MCF 10A (cell line): ENCODE measurements at regions not wholly inside any gene's neighbourhood (a gene's known extent, or its start where the extent isn't known, plus 50 kb on each side); places are given as distances from the start of the nearest gene placed in this dataset.

Source experiments
- BruUV-seq: library from RNA; stranded (reverse); fragments of 400-500 nt; replicated peaks from 2 replicates; lab custom pipeline; 2021; lab: Mats Ljungman, UMichigan
- CTCF ChIA-PET: fragments of 300-600 bp; sonication (Branson Sonifier 250); formaldehyde crosslinking; extraction: SDS; loops from one replicate; lab custom pipeline; 2021; ENCODE audit warnings: antibody characterized with exemption, inconsistent platforms; lab: Yijun Ruan, JAX
- POLR2A ChIA-PET: fragments of 300-600, 350-650 bp; sonication (Branson Sonifier 250); formaldehyde crosslinking; extraction: SDS; loops from one replicate; lab custom pipeline; 2020; ENCODE audit warnings: antibody characterized with exemption, inconsistent platforms; lab: Yijun Ruan, JAX
- DNase-seq: peaks from one replicate; pipeline ENCODE4 v3.0.0-alpha.2; 2018; ENCODE audit not compliant: unreplicated experiment
- H3K27ac Mint-ChIP-seq: one replicate; pipeline ENCODE4 v1.8.0; 2022; ENCODE audit warnings: mild to moderate bottlenecking, low read depth, mixed read lengths; ENCODE audit not compliant: unreplicated experiment
- H3K27me3 Mint-ChIP-seq: one replicate; pipeline ENCODE4 v1.8.0; 2022; ENCODE audit warnings: mixed read lengths; ENCODE audit not compliant: insufficient read depth, unreplicated experiment
- H3K36me3 Mint-ChIP-seq: one replicate; pipeline ENCODE4 v1.8.0; 2022; ENCODE audit warnings: mild to moderate bottlenecking, moderate library complexity, mixed read lengths; ENCODE audit not compliant: insufficient read depth, unreplicated experiment
- H3K4me1 Mint-ChIP-seq: one replicate; pipeline ENCODE4 v1.8.0; 2022; ENCODE audit warnings: mixed read lengths; ENCODE audit not compliant: insufficient read depth, unreplicated experiment
- H3K4me3 Mint-ChIP-seq: one replicate; pipeline ENCODE4 v1.8.0; 2022; ENCODE audit warnings: mild to moderate bottlenecking, moderate library complexity, mixed read lengths; ENCODE audit not compliant: unreplicated experiment
- H3K9me3 Mint-ChIP-seq: one replicate; pipeline ENCODE4 v1.8.0; 2022; ENCODE audit warnings: mixed read lengths; ENCODE audit not compliant: unreplicated experiment
- CTCF ChIP-seq: fragments of 200-600 bp; IDR thresholded peaks from one replicate; pipeline ENCODE4 v1.8.0; 2022; ENCODE audit warnings: antibody characterized with exemption, mild to moderate bottlenecking; ENCODE audit not compliant: unreplicated experiment
- intact Hi-C: fragments of 100-400 bp; cut with micrococcal nuclease; formaldehyde crosslinking; loops from 2 replicates; pipeline ENCODE4 v1.14.1; 2022

- H3K27ac Mint-ChIP-seq, result no peak overlapping the region
These were observed 356.5 kb upstream of the SOX5 start for GRCh38 chr12:24306001-24306400.

DNA sequence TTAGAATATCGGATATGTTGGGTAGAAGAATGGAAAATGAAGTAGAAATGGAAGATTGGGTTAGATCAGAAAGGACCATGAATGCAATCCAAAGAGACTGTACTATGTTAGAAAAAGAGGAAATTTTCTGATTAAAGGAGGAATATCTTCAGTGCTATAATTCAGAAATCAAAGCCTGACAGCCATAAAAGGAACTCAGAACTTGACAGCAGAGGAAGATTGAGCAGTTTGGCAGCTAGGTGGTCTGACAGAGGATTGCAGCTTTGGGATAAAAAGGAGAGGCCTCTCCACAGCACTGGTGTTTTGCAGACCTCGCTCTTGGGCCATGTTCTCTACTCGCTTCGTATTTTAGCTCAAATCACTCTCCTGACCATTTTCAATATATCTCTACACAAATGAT, 354.8 kb upstream of the SOX5 start:
- no peaks in the 10 kb centered on the region for H3K36me3 Mint-ChIP-seq
- no peaks in the 10 kb centered on the region for H3K27me3 Mint-ChIP-seq
- intact Hi-C loops, result no loop called here
- no peak for DNase-seq
- no peak for TF ChIP-seq CTCF
- no peaks in the 10 kb centered on the region for H3K9me3 Mint-ChIP-seq
- ChIA-PET CTCF (interaction anchor here (0.7 kb wide), 1 partner anchor 155 kb away, joined by 3 read pairs; no protein-coding TSS in a partner anchor), POLR2A (no interaction called here)
- H3K27ac Mint-ChIP-seq, result no peak overlapping the region
- H3K4me1 Mint-ChIP-seq, result peaks cover 6% of the 10 kb centered on the region
- BruUV-seq, result no TSS peak
- H3K4me3 Mint-ChIP-seq, result no peak overlapping the region

More at GRCh38 chr12:24306001-24306400, 356.5 kb upstream of the SOX5 start:
- no peaks in the 10 kb centered on the region for H3K9me3 Mint-ChIP-seq
- H3K4me1 Mint-ChIP-seq, result peaks cover 6% of the 10 kb centered on the region
- no peaks in the 10 kb centered on the region for H3K36me3 Mint-ChIP-seq
- ChIA-PET CTCF (interaction anchor here (1.1 kb wide), 1 partner anchor 11 kb away, joined by 3 read pairs; no protein-coding TSS in a partner anchor), POLR2A (no interaction called here)
- TF ChIP-seq CTCF, result no peak
- BruUV-seq, result no TSS peak
- no peak overlapping the region for H3K4me3 Mint-ChIP-seq
- no peak for DNase-seq
- intact Hi-C loops, result no loop called here
- H3K27me3 Mint-ChIP-seq, result no peaks in the 10 kb centered on the region

DNA sequence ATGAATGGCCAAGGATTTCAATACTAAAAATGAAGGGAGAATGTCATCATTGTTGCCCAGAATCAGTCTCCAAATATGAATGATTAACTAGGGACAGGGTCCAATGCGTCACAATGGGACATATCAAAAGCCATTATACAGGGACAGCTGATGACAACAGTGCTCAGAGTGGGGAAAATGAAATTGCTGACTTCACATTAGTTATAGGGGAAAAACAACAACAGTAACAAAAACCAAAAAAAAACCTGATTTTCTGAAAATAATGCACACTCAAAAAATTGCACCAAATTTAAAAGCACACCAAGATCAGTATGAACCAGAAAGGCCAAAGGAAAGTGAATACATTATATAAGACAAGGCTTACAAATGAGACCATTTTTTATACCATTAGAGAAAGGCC, 353.2 kb upstream of the SOX5 start:
- ChIA-PET POLR2A (no interaction called here), CTCF (no interaction called here)
- no peak overlapping the region for H3K4me3 Mint-ChIP-seq
- H3K27me3 Mint-ChIP-seq, result no peaks in the 10 kb centered on the region
- H3K36me3 Mint-ChIP-seq, result no peaks in the 10 kb centered on the region
- no peak overlapping the region for H3K27ac Mint-ChIP-seq
- H3K4me1 Mint-ChIP-seq, result peaks cover 6% of the 10 kb centered on the region
- intact Hi-C loops, result no loop called here
- no peaks in the 10 kb centered on the region for H3K9me3 Mint-ChIP-seq
- BruUV-seq, result no TSS peak
- no peak for TF ChIP-seq CTCF
- no peak for DNase-seq

GRCh38 chr12:24297516-24297915, 348.0 kb upstream of the SOX5 start:
- no peak for DNase-seq
- Mint-ChIP-seq H3K4me1 (no peaks in the 10 kb centered on the region), H3K36me3 (no peaks in the 10 kb centered on the region), H3K27ac (no peak overlapping the region), H3K9me3 (no peaks in the 10 kb centered on the region), H3K27me3 (no peaks in the 10 kb centered on the region), H3K4me3 (no peak overlapping the region)
- POLR2A ChIA-PET, result no interaction called here
- CTCF ChIA-PET, result no interaction called here
- no TSS peak for BruUV-seq
- no peak for TF ChIP-seq CTCF
- intact Hi-C loops, result no loop called here
